ENCODE measurements at regions not wholly inside any gene's neighbourhood (a gene's known extent, or its start where the extent isn't known, plus 50 kb on each side); places are given as distances from the start of the nearest gene placed in this dataset.

DNA sequence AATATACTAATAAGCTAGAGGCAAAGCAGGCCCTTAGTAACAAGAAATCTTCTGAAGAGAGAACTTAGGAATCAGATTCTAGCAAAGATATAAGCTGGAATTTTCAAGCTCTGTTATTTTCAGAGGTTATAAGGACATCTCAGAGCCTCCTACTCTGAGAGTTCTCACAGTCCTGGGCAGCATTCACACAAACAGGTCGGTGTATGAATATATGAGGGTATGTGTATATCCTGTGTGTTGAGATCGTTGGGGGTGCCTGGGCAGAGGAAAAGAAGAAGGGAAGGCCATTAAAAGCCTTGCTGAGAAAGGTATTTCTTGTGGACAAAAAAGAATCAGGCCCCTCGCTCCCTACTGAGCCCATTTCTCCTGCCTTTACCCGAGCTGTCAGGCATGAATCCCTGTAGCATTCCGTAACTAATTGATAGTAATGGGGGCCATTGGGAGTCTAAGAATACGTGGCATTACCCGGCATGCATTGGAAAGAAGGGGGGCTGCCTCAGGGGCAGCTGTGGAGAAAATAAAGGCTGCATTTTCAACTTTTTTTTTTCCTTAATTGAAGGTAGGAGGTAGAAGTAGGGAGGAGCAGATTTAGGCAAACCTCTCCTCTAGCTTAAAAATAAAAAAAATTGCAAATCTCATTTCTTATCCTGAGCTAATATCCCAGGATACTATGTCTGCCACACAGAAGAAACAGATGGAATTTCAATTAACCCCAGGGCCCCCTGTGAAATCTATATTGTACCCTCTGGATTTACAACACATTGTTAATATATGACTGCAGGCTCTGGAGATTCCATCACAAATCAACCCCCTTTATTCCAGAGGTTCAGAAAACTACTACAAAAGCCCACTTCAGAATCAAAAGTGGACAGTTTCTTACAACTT lies 103.8 kb downstream of the GTPBP8 start:
- Histone ChIP-seq H3K36me3 (no peaks in the 10 kb centered on the region), H3K4me3 (no peak overlapping the region), H3K27ac (no peak overlapping the region), H3K27me3 (replicated peaks; ENCODE audit: insufficient read depth) (no peaks in the 10 kb centered on the region), H3K4me1 (ENCODE audit: control insufficient read depth in 1 of 2, low read depth in 2 of 2) (no peaks in the 10 kb centered on the region), H3K9me3 (no peaks in the 10 kb centered on the region)
- TF ChIP-seq, protein P1, sequence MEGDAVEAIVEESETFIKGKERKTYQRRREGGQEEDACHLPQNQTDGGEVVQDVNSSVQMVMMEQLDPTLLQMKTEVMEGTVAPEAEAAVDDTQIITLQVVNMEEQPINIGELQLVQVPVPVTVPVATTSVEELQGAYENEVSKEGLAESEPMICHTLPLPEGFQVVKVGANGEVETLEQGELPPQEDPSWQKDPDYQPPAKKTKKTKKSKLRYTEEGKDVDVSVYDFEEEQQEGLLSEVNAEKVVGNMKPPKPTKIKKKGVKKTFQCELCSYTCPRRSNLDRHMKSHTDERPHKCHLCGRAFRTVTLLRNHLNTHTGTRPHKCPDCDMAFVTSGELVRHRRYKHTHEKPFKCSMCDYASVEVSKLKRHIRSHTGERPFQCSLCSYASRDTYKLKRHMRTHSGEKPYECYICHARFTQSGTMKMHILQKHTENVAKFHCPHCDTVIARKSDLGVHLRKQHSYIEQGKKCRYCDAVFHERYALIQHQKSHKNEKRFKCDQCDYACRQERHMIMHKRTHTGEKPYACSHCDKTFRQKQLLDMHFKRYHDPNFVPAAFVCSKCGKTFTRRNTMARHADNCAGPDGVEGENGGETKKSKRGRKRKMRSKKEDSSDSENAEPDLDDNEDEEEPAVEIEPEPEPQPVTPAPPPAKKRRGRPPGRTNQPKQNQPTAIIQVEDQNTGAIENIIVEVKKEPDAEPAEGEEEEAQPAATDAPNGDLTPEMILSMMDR (IDR thresholded peaks at IDR 0.05): no peak
- ATAC-seq (ENCODE audit: insufficient number of reproducible peaks, low FRiP score, low read depth) (no peak), DNase-seq (ENCODE audit: low spot score) (no peak)

DNA sequence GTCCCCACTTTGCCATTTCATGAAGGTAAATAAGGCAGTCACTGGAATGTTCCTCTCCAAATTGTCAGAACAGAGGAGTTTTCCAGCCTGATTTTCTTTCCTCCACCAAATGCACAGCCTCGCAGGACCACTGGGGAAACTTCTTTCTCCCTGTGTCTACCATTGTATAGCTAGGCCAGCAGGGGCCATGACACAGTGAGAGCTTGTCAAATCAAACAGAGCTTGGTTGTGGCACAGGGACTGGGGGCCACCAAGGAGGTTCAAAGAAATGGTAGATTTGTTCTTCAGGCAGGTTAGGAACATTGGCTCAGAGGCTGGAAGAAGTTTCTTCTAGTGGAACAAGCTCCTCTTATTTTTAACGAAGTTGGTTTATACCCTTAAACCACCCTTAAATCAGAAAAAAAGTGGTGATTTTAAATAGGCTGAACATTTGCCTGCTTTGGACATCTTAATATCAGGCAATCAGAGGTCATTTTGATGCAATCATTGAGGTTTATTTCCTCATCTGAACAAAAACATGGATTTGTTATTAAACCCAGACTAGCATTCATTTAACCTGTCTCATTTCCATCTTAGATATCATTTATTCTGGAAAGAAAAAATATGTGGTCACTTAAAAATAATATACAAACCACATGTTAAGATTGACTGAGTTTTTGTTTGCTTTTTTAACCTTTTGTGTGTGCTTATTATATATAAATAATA lies 105.6 kb downstream of the GTPBP8 start:
- TF ChIP-seq, protein P1 (IDR thresholded peaks at IDR 0.05): no peak
- Histone ChIP-seq H3K36me3 (no peaks in the 10 kb centered on the region), H3K4me1 (ENCODE audit: control insufficient read depth in 1 of 2, low read depth in 2 of 2) (no peaks in the 10 kb centered on the region), H3K9me3 (no peaks in the 10 kb centered on the region), H3K27ac (no peak overlapping the region), H3K27me3 (replicated peaks; ENCODE audit: insufficient read depth) (no peaks in the 10 kb centered on the region), H3K4me3 (no peak overlapping the region)
- DNase-seq (ENCODE audit: low spot score): no peak
- no peak for ATAC-seq (ENCODE audit: insufficient number of reproducible peaks, low FRiP score, low read depth)

DNA sequence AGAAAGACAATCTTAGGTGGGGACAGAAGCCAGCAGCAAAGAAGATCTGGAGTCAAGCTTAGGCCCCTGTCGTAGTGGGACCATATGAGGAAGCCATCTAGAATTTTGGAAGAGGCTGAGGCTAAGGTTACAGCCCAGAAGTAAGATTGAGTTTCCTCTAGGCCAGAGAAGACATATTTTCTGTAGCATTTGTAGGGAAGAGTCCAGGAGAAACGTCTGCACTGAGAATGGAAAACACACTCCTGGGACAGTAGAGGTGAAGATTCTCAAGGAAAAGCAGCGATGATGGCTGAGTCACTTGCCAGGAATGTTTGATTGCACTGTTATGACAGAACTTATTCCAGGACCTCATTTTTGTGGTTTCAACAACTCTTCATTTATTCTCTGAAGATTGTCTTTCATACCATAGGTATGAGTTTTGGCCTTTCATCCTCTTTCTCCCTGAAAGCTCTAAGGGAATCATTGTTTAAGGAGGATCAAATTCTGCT lies 107.2 kb downstream of the GTPBP8 start:
- ATAC-seq (ENCODE audit: insufficient number of reproducible peaks, low FRiP score, low read depth): no peak
- Histone ChIP-seq H3K4me3 (no peak overlapping the region), H3K27me3 (replicated peaks; ENCODE audit: insufficient read depth) (no peaks in the 10 kb centered on the region), H3K9me3 (no peaks in the 10 kb centered on the region), H3K36me3 (no peaks in the 10 kb centered on the region), H3K27ac (no peak overlapping the region), H3K4me1 (ENCODE audit: control insufficient read depth in 1 of 2, low read depth in 2 of 2) (no peaks in the 10 kb centered on the region)
- TF ChIP-seq, protein P1 (IDR thresholded peaks at IDR 0.05): no peak
- DNase-seq (ENCODE audit: low spot score): no peak

DNA sequence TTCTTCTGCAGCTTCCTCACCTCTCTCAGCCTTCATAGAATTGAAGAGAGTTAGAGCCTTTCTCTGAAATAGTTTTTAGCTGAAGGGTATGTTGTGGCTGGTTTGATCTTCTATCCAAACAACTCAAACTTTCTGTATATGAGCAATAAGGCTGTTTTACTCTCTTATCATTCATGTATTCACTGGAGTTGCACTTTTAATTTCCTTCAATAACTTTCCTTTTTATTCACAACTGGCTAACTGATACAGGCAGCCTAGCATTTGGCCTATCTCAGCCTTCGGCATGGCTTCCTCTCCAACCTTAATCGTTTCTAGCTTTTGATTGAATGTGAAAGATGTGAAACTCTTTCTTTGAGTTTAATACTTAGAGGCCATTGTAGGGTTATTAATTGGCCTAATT lies 109.3 kb downstream of the GTPBP8 start:
- Histone ChIP-seq H3K36me3 (no peaks in the 10 kb centered on the region), H3K27me3 (replicated peaks; ENCODE audit: insufficient read depth) (no peaks in the 10 kb centered on the region), H3K4me3 (no peak overlapping the region), H3K4me1 (ENCODE audit: control insufficient read depth in 1 of 2, low read depth in 2 of 2) (peaks cover 0 to 6% of the 10 kb centered on the region in 2 donors), H3K27ac (no peak overlapping the region), H3K9me3 (no peaks in the 10 kb centered on the region)
- ATAC-seq (ENCODE audit: insufficient number of reproducible peaks, low FRiP score, low read depth) (no peak), DNase-seq (ENCODE audit: low spot score) (no peak)
- TF ChIP-seq, protein P1 (IDR thresholded peaks at IDR 0.05): no peak

DNA sequence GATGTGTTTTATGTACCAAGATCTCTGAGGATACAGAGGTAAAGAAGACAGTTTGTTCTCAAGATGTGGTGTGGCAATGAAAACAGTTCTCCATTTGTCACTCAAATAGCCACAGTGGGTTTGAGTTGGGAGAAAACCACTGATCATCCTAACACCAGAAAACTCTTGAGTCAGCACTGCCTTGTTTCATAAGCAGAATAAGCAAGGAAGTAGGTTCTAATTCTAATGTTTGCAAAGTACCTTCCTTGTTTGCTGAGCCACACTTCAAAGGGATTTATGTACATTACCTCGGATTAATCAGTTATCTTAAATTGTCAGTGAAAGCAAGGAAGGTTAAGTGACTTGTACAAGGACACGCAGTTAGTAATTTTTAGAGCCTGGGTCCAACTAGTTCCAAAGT lies 107.8 kb upstream of the BOC start:
- DNase-seq (ENCODE audit: low spot score) (no peak), ATAC-seq (ENCODE audit: insufficient number of reproducible peaks, low FRiP score, low read depth) (no peak)
- no peaks in the 10 kb centered on the region for H3K36me3 ChIP-seq

More for the DNA sequence above, 107.8 kb upstream of the BOC start:
- Histone ChIP-seq H3K27ac (no peak overlapping the region), H3K4me3 (no peak overlapping the region), H3K27me3 (replicated peaks; ENCODE audit: insufficient read depth) (no peaks in the 10 kb centered on the region), H3K9me3 (no peaks in the 10 kb centered on the region), H3K4me1 (ENCODE audit: control insufficient read depth in 1 of 2, low read depth in 2 of 2) (peaks cover 0 to 11% of the 10 kb centered on the region in 2 donors)
- TF ChIP-seq, protein P1 (IDR thresholded peaks at IDR 0.05): no peak

Data from thoracic aorta (tissue), 2 donors.